ENCODE measurements at regions not wholly inside any gene's neighbourhood (a gene's known extent, or its start where the extent isn't known, plus 50 kb on each side); places are given as distances from the start of the nearest gene placed in this dataset.

DNA sequence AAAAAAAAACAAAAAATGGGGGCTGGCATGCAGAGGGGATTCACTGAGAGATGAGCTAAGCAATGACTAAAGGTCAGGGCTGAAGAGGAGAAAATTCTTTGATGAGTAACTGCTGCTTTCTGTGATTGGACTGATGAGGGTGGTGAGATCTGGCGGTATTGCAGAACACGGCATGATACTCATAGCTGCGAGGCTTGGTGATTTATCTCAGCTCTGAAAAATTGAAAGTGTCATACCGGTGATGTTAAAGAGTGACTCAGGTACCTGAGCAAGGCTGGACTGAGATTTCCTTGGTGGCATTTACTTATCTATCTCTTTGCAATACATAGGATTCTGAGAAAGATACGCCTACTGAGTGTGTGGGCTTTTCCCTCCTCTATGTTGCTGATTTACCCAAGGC is 204.1 kb upstream of the DDX53 start:
- TF ChIP-seq, protein P1, sequence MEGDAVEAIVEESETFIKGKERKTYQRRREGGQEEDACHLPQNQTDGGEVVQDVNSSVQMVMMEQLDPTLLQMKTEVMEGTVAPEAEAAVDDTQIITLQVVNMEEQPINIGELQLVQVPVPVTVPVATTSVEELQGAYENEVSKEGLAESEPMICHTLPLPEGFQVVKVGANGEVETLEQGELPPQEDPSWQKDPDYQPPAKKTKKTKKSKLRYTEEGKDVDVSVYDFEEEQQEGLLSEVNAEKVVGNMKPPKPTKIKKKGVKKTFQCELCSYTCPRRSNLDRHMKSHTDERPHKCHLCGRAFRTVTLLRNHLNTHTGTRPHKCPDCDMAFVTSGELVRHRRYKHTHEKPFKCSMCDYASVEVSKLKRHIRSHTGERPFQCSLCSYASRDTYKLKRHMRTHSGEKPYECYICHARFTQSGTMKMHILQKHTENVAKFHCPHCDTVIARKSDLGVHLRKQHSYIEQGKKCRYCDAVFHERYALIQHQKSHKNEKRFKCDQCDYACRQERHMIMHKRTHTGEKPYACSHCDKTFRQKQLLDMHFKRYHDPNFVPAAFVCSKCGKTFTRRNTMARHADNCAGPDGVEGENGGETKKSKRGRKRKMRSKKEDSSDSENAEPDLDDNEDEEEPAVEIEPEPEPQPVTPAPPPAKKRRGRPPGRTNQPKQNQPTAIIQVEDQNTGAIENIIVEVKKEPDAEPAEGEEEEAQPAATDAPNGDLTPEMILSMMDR (IDR thresholded peaks at IDR 0.05): no peak
- Histone ChIP-seq H3K27ac (no peak overlapping the region), H3K27me3 (no peaks in the 10 kb centered on the region), H3K9me3 (no peaks in the 10 kb centered on the region), H3K4me1 (no peaks in the 10 kb centered on the region), H3K4me3 (no peak overlapping the region), H3K36me3 (no peaks in the 10 kb centered on the region)
- no peak for DNase-seq (ENCODE audit: low spot score in 2 of 2)
- intact Hi-C loops (cut with DNase I): no loop called here

DNA sequence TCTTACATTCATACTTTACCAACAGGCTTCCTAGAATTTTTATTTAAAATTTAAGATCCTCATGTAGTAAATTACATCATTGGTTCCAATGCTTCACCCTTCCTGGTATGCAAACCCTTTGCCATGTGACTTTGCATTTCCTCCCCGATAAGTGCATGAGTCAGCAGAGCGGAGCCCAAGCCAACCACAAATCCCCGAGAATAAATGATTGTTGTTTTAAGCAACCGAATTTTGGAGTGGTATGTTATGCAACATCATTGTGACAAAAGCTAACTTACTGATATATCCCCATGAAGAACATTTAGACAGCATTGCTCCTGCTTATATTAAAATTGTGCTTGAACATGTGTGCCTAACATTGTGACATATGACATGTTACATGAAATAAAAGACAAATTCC is 199.4 kb upstream of the DDX53 start:
- Histone ChIP-seq H3K4me1 (no peaks in the 10 kb centered on the region), H3K27me3 (no peaks in the 10 kb centered on the region), H3K27ac (no peak overlapping the region), H3K4me3 (no peak overlapping the region), H3K36me3 (no peaks in the 10 kb centered on the region), H3K9me3 (no peaks in the 10 kb centered on the region)
- intact Hi-C loops (cut with DNase I): no loop called here
- no peak for DNase-seq (ENCODE audit: low spot score in 2 of 2)
- TF ChIP-seq, protein P1 (IDR thresholded peaks at IDR 0.05): no peak

DNA sequence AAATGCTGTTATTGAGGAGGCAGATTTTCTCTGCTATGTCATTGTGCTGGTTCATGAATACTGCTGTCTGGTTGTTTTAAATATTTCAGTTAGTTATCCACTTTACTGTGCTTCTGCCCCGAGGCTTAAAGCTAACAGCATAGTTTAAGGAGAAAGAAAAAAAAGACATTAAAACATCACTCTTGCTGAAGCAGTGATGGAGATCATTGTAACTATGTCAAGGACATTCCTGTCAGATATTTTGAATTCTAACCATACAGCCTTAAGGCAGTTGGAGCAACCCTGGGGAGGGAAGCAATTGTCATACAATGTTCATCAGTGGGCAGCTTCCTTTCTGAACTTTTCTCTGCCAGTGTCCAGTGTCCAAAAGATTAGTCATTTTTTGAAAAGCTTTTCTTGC is 199.0 kb upstream of the DDX53 start:
- H3K9me3 ChIP-seq: no peaks in the 10 kb centered on the region
- TF ChIP-seq, protein P1 (IDR thresholded peaks at IDR 0.05): no peak
- no peaks in the 10 kb centered on the region for H3K4me1 ChIP-seq
- intact Hi-C loops (cut with DNase I): no loop called here
- H3K27ac ChIP-seq: no peak overlapping the region
- H3K36me3 ChIP-seq: no peaks in the 10 kb centered on the region
- H3K4me3 ChIP-seq: no peak overlapping the region
- no peaks in the 10 kb centered on the region for H3K27me3 ChIP-seq
- no peak for DNase-seq (ENCODE audit: low spot score in 2 of 2)

DNA sequence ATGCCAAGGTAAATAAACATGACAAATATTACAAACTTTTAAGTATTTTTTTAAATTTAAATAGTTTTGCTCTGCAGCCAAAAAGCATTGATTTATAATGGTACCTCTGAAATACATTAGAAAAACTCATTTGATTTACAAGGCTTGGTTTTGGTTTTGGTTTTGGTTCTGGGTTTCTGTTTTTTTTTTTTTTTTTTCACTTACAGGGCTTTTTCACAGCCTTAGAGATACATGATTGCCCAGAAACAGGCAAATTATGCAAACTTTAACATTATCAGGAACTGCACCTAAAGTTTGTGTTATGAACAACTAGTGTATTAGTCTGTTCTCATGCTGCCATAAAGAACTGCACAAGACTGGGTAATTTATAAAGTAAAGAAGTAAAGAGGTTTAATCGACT is 196.4 kb upstream of the DDX53 start:
- intact Hi-C loops (cut with DNase I): no loop called here
- H3K36me3 ChIP-seq: no peaks in the 10 kb centered on the region
- TF ChIP-seq, protein P1 (IDR thresholded peaks at IDR 0.05): no peak
- H3K9me3 ChIP-seq: no peaks in the 10 kb centered on the region
- DNase-seq (ENCODE audit: low spot score in 2 of 2): no peak
- no peak overlapping the region for H3K4me3 ChIP-seq
- H3K27me3 ChIP-seq: no peaks in the 10 kb centered on the region
- H3K4me1 ChIP-seq: no peaks in the 10 kb centered on the region
- no peak overlapping the region for H3K27ac ChIP-seq

DNA sequence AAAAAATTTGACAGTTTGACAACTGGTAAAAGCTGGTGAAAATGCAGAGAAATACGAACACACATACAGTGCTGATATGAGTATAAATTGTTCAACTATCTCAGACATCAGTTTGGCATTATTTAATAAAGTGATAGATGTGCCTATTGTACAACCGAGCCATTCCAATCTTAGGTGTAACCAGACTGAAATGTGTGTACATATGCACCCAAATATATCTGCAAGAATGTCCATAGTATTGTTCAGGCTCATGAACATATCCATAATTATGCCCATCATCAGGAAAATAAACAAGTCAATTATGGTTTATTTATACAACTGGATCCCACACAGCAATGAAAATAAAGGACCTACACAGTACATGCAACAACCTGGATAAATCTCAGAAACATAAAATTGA is 188.9 kb upstream of the DDX53 start:
- Histone ChIP-seq H3K36me3 (no peaks in the 10 kb centered on the region), H3K9me3 (no peaks in the 10 kb centered on the region), H3K4me1 (no peaks in the 10 kb centered on the region), H3K27ac (no peak overlapping the region), H3K27me3 (no peaks in the 10 kb centered on the region), H3K4me3 (no peak overlapping the region)
- intact Hi-C loops (cut with DNase I): no loop called here
- TF ChIP-seq, protein P1 (IDR thresholded peaks at IDR 0.05): no peak
- no peak for DNase-seq (ENCODE audit: low spot score in 2 of 2)

DNA sequence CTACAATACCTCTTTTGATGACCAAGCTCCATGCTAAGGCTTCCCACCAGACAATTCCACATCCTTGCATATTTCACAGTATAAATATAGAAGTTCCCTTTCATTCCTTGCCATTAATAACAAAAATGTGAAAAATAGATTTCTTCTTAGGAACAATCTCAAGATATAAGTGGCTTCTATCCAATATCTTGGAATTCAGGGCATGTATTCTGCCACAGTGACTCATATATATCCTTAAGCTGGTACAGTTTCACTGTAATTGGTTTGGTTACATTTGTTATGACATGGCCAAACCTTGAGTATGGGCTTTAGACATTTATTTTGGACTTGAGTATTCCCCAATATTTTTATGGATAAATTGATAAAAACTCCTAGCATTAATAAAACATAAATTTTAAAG is 181.7 kb upstream of the DDX53 start:
- H3K9me3 ChIP-seq: no peaks in the 10 kb centered on the region
- no peaks in the 10 kb centered on the region for H3K27me3 ChIP-seq
- no peaks in the 10 kb centered on the region for H3K36me3 ChIP-seq

More for the DNA sequence above, 181.7 kb upstream of the DDX53 start:
- no peaks in the 10 kb centered on the region for H3K4me1 ChIP-seq
- DNase-seq (ENCODE audit: low spot score in 2 of 2): no peak
- TF ChIP-seq, protein P1 (IDR thresholded peaks at IDR 0.05): no peak
- H3K4me3 ChIP-seq: no peak overlapping the region
- H3K27ac ChIP-seq: no peak overlapping the region
- intact Hi-C loops (cut with DNase I): no loop called here

Measured in ascending aorta (tissue), 2 donors.